CD1c-positive myeloid dendritic cell (primary cell): ENCODE measurements at regions not wholly inside any gene's neighbourhood (a gene's known extent, or its start where the extent isn't known, plus 50 kb on each side); places are given as distances from the start of the nearest gene placed in this dataset.

Source experiments
- DNase-seq: peaks from one replicate; pipeline ENCODE4 v3.0.0-alpha.2; 2016; ENCODE audit errors: extremely low spot score

DNA sequence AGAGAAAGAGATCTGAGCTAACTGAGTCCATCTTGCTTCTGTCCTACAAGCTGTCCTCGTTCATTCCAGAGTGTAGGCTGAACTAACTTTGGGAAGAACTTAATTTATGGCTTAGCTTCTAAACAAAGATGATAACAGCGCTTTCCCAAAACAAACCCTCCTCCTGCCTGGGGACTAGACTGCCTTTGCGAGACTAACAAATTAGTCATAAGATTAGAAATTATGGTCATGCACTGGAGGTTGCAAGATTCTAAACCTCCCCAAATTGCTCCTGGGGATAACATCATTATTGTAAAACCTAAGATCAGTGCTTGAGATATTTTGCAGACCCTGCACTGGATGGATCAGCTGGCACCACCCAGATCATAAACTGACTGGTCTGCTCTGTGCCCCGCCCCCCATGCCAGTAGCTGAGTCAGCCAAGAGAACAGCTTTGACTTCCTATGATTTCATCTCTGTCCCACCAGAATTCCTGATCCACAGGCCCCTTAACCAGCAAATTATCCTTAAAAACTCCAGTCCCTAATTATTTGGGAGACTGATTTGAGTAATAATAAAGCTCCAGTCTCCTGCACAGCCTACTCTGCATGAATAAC is 883.3 kb downstream of the TRIML1 start:
- no peak for DNase-seq

- no peak for DNase-seq
Observed at GRCh38 chr4:189029976-189030504, 890.8 kb downstream of the TRIML1 start.

GRCh38 chr4:189032606-189033338 is 893.5 kb downstream of the TRIML1 start:
- no peak for DNase-seq

DNA sequence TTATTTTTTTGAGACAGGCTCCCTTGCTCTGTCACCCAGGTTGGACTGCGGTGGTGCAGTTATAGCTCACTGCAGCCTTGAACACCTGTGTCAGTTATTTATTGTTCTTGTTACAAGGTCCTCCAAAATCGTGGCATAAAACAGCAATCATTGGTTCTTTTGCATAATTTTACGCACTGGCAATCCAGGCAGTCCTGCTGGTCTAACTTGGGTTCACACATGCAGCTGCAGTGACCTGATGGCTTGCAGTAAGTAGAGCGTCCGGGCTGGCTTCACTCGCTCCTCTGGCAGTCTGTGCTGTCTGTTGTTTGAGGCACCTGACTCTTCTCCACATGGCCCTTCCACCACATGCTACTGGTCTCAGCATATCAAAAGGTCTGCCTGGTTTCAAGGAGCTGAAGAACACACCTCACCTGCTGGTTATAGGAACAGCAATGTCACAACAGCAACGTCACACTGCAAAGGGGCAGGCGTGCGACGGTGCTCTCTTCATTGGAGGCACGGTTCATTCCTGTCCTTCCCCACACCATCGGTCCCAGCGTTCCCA is 894.6 kb downstream of the TRIML1 start:
- no peak for DNase-seq

DNA sequence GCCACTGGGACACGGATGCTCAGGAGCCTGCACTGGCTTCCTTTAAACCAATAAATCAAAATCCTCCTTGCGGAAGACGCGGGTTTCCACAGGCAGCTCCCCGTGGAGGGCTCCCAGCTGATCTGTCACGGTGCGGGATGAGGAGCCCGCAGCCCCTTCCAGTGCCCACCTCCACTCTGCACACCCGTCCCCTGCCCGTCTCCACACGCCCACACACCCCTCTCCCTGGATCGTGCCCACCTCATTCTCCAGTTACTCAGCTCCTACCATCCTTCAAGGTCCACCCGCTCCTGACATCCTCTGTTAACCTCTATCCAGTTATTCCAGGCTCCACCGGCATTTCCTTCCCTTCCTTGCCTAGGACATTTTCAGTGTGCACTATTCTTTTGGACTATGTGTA is 895.9 kb downstream of the TRIML1 start:
- no peak for DNase-seq

DNA sequence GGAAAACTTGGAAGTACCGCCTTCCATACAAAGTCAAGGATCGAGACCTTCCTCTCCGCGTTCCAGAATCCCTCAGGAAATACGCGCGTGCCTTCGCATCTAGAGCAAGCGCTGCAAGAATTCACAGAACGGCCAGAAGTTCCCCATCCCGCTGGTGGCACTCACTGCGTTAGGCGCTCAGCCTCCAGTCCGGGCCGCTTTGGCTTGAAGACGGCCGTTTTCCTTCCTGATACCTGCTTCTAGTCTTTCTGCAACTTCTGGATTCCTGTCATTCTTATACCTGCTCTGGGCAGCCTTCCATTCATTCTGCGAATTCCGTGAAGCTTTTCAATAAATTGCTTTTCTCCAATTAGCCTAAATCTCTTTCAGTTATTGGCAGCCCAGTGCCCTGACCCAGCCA is 896.4 kb downstream of the TRIML1 start:
- no peak for DNase-seq

DNA sequence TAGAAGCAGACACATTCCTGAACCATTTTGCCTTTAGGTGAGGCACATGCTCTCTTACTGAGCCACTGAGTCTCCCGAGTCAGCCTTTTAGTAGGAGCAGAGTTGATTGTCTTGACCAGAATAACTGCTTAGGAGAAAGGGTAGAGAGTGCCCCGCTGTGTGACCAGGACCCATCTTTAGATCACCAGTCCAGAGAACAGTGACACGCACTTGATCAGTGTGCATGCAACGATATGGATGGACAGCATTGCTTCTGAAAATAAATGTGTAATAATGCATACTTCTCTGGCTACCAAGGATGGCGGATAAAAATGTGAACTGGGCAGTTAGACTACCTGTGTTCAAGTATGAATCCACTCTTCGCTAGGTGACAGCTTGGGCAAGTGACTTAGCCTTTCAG is 897.7 kb downstream of the TRIML1 start:
- DNase-seq, result no peak

GRCh38 chr4:189046642-189047041 is 894.0 kb upstream of the FRG1 start:
- no peak for DNase-seq

- no peak for DNase-seq
Observed at GRCh38 chr4:189048119-189048518, 892.6 kb upstream of the FRG1 start.

- DNase-seq, result no peak
Observed at GRCh38 chr4:189049682-189050081, 891.0 kb upstream of the FRG1 start.

- no peak for DNase-seq
Observed at GRCh38 chr4:189050643-189051042, 890.0 kb upstream of the FRG1 start.

DNA sequence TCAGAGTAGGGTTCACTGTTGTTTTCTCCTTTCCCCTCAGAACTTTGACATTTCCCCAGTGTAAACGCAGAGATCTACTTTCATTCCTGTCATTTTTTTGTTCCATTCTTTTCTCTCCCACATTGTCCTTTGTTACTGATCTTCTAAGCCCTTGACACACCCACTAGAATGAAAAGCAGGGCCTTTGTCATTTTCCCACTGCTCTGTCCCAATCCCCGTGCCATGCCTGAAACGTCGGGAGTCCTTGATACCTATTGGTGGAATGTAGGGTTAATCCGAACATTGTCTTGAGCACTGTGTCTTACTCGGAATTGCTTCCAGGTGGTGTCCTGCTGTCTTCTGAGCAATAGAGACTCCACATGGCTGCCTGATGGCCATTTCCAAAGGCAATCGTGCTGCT is 887.1 kb upstream of the FRG1 start:
- no peak for DNase-seq

GRCh38 chr4:189060104-189060503 is 880.6 kb upstream of the FRG1 start:
- DNase-seq, result no peak

- no peak for DNase-seq
Observed at GRCh38 chr4:189062047-189062820, 878.4 kb upstream of the FRG1 start.

GRCh38 chr4:189069772-189070171 is 870.9 kb upstream of the FRG1 start:
- DNase-seq, result no peak

DNA sequence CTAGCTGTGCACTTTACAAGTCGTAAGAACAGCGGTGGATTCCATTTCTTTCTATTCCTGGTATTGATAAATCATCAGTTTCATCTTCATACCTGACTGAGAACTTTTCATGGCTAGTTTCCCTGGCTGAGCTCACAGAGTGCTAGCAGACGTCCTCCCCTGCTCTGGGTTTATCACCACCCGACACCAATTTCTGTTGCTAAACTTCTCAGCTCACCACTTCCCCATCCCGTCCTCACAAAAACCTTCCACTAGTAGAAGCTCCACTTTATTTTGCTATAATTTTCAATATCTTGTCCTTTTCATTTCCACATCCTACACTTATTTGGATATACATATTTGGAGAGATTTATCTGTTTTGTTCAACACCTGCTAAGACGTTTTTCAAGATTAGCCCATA is 869.4 kb upstream of the FRG1 start:
- DNase-seq, result no peak

DNA sequence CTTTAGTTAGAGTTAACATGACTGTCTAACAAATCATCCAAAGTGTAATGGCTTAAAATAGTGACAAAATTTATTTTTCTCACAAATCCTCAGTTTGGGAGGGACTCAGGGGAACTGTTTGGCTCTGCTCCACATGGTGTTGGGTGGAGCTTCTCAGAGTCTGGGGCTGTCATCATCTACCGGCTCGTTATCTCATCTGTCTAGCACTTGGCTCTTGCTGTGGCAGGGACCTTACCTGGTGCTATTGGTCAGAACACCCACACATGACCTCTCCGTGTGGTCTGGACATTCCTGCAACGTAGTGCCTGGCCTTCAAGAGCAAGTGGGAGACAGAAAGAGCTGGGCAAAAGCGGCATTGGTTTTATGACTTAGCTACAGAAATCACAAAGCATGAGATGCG is 866.9 kb upstream of the FRG1 start:
- no peak for DNase-seq

- DNase-seq, result no peak
Observed at GRCh38 chr4:189081826-189082225, 858.8 kb upstream of the FRG1 start.

- no peak for DNase-seq
Observed at GRCh38 chr4:189083769-189084168, 856.9 kb upstream of the FRG1 start.

GRCh38 chr4:189084671-189085070 is 856.0 kb upstream of the FRG1 start:
- no peak for DNase-seq

DNA sequence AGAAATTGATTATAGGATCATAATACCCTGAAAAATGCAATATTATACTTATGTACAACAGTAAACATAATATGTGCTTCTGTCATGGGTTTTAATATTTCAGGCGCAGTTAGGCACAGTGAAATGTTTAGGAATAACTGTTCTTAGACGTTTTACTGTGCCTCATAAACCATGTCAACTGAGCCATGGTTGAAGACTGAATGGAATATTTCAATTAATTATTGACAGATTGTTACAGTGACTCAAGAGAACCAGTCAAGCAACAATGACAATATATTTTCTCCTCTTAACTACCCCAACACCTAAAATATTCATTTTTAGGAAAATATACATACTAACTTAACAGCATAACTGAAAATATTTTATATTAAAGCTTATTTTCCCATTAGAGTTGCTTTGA is 852.7 kb upstream of the FRG1 start:
- no peak for DNase-seq

- DNase-seq, result no peak
Observed at GRCh38 chr4:189088780-189089179, 851.9 kb upstream of the FRG1 start.
